Panc1 (cell line): ENCODE measurements at regions not wholly inside any gene's neighbourhood (a gene's known extent, or its start where the extent isn't known, plus 50 kb on each side); places are given as distances from the start of the nearest gene placed in this dataset.

Experiments used
- ATAC-seq: fragments of 200-7000 bp; cut with Tn5 transposase; 2 replicates; pipeline ENCODE4 v1.9.1; 2020; ENCODE audit warnings: mild to moderate bottlenecking, moderate library complexity
- BruUV-seq: library from RNA; stranded (reverse); fragments of 400-500 nt; replicated peaks from 2 replicates; lab custom pipeline; 2021; lab: Mats Ljungman, UMichigan
- CTCF ChIA-PET: fragments of 300-600 bp; sonication (Branson Sonifier 250); formaldehyde crosslinking; loops from one replicate; lab custom pipeline; 2022; ENCODE audit warnings: antibody characterized with exemption; lab: Charles Lee
- POLR2A ChIA-PET: fragments of 300-600 bp; sonication (Branson Sonifier 250); formaldehyde crosslinking; loops from one replicate; lab custom pipeline; 2022; ENCODE audit warnings: antibody characterized with exemption; lab: Charles Lee
- DNase-seq: peaks from one replicate; pipeline ENCODE4 v3.0.0-alpha.2; 2010; ENCODE audit warnings: low read depth, low spot score
- H3K27ac ChIP-seq: 2 replicates; pipeline ENCODE4 v1.5.1; 2011; ENCODE audit warnings: mild to moderate bottlenecking, low read length, inconsistent platforms
- H3K27me3 ChIP-seq: fragments of 200-500 bp; sonication (Bioruptor generic); 2 replicates; pipeline ENCODE4 v1.6.0; 2014; ENCODE audit warnings: low read length, inconsistent platforms; ENCODE audit not compliant: control insufficient read depth, insufficient read depth
- H3K36me3 ChIP-seq: fragments of 200-500 bp; sonication (Bioruptor generic); 2 replicates; pipeline ENCODE4 v1.5.1; 2014; ENCODE audit warnings: inconsistent platforms, mild to moderate bottlenecking, low read length, moderate library complexity; ENCODE audit not compliant: control insufficient read depth, insufficient read depth
- H3K4me1 ChIP-seq: 2 replicates; pipeline ENCODE4 v1.5.1; 2011; ENCODE audit warnings: inconsistent platforms, mild to moderate bottlenecking, low read length, moderate library complexity; ENCODE audit not compliant: control insufficient read depth, insufficient read depth
- H3K4me3 ChIP-seq, 2 experiments: 2 replicates each; pipeline ENCODE4 v1.5.1; 2011 to 2012; ENCODE audit warnings: low read depth in 2 of 2, low read length in 2 of 2, mild to moderate bottlenecking in 2 of 2, inconsistent platforms in 1 of 2, moderate library complexity in 1 of 2
- H3K9me3 ChIP-seq: fragments of 200-500 bp; sonication (Bioruptor generic); 2 replicates; pipeline ENCODE4 v1.5.1; 2014; ENCODE audit warnings: low read depth, mild to moderate bottlenecking, inconsistent platforms, low read length, moderate library complexity; ENCODE audit not compliant: control insufficient read depth, insufficient read depth
- CTCF ChIP-seq: fragments of 450-650 bp; IDR thresholded peaks from 2 replicates; pipeline ENCODE4 v1.5.1; 2017; ENCODE audit warnings: mild to moderate bottlenecking
- POLR2AphosphoS5 ChIP-seq: IDR thresholded peaks from 2 replicates; pipeline ENCODE4 v1.6.1; 2012; ENCODE audit warnings: mild to moderate bottlenecking, low read depth, low read length, moderate library complexity
- REST ChIP-seq, 2 experiments: IDR thresholded peaks; 2 replicates each; pipeline ENCODE4 v1.6.1; 2011 to 2012; ENCODE audit warnings: low read depth in 2 of 2, control low read depth in 1 of 2, low read length in 1 of 2, mild to moderate bottlenecking in 1 of 2, moderate library complexity in 1 of 2; ENCODE audit not compliant: insufficient read depth in 1 of 2
- SIN3A ChIP-seq: IDR thresholded peaks from 2 replicates; pipeline ENCODE4 v1.6.1; 2012; ENCODE audit warnings: low read depth, mild to moderate bottlenecking, low read length, moderate library complexity, borderline replicate concordance; ENCODE audit not compliant: insufficient read depth
- TCF7L2 ChIP-seq: IDR thresholded peaks from 2 replicates; pipeline ENCODE4 v1.6.1; 2011; ENCODE audit warnings: mild to moderate bottlenecking, low read depth, low read length, inconsistent platforms
- in situ Hi-C: cut with HindIII; loops from 2 replicates; pipeline ENCODE4 v1.10.0; 2016; ENCODE audit warnings: low sequenced_read_pairs, low pct_unique_long_range_greater_than_20kb
- intact Hi-C: fragments of 100-400 bp; cut with micrococcal nuclease; formaldehyde crosslinking; loops from one replicate; pipeline ENCODE4 v1.10.0; 2022; ENCODE audit not compliant: unreplicated experiment

GRCh38 chr20:4330011-4330410, 80.9 kb upstream of the ADRA1D start:
- ChIA-PET CTCF (no interaction called here), POLR2A (interaction anchor here (0.6 kb wide), 1 partner anchor 240 kb away, joined by 4 read pairs; no protein-coding TSS in a partner anchor)
- no TSS peak for BruUV-seq
- intact Hi-C loops = no loop called here
- H3K4me3 ChIP-seq = no peak overlapping the region
- H3K27me3 ChIP-seq = no peaks in the 10 kb centered on the region
- H3K9me3 ChIP-seq = no peaks in the 10 kb centered on the region
- ATAC-seq = no peak
- no peak for DNase-seq
- TF ChIP-seq TCF7L2 (no peak), POLR2AphosphoS5 (no peak), SIN3A (no peak)
- H3K36me3 ChIP-seq = no peaks in the 10 kb centered on the region
- no peaks in the 10 kb centered on the region for H3K4me1 ChIP-seq
- no peak overlapping the region for H3K27ac ChIP-seq
- in situ Hi-C loops = no loop called here

- no peaks in the 10 kb centered on the region for H3K27me3 ChIP-seq
- no peaks in the 10 kb centered on the region for H3K4me1 ChIP-seq
- H3K36me3 ChIP-seq = no peaks in the 10 kb centered on the region
- no peak overlapping the region for H3K27ac ChIP-seq
- no peak for TF ChIP-seq REST (IDR thresholded peaks at IDR 0.05; ENCODE audit: insufficient read depth in 1 of 2, low read depth in 2 of 2, low read length in 1 of 2)
- no peak for TF ChIP-seq TCF7L2
- TF ChIP-seq SIN3A = no peak
- TF ChIP-seq CTCF = no peak
- TF ChIP-seq POLR2AphosphoS5 = no peak
- DNase-seq (no peak), ATAC-seq (no peak)
- in situ Hi-C loops = no loop called here
- ChIA-PET CTCF (no interaction called here), POLR2A (no interaction called here)
- BruUV-seq = no TSS peak
- intact Hi-C loops = no loop called here
- no peaks in the 10 kb centered on the region for H3K9me3 ChIP-seq
- H3K4me3 ChIP-seq = no peak overlapping the region
Observed at GRCh38 chr20:4329232-4329631, 80.1 kb upstream of the ADRA1D start.

- TF ChIP-seq POLR2AphosphoS5 (no peak), REST (IDR thresholded peaks at IDR 0.05; ENCODE audit: insufficient read depth in 1 of 2, low read depth in 2 of 2, low read length in 1 of 2) (no peak), SIN3A (no peak), TCF7L2 (no peak), CTCF (no peak)
- in situ Hi-C loops (no loop called here), intact Hi-C loops (no loop called here)
- no peak for ATAC-seq
- ChIA-PET POLR2A (no interaction called here), CTCF (no interaction called here)
- H3K27ac ChIP-seq = no peak overlapping the region
- no TSS peak for BruUV-seq
- no peaks in the 10 kb centered on the region for H3K4me1 ChIP-seq
- DNase-seq = no peak
- H3K9me3 ChIP-seq = no peaks in the 10 kb centered on the region
- no peaks in the 10 kb centered on the region for H3K36me3 ChIP-seq
- no peaks in the 10 kb centered on the region for H3K27me3 ChIP-seq
- no peak overlapping the region for H3K4me3 ChIP-seq
Observed at GRCh38 chr20:4328541-4328940, 79.5 kb upstream of the ADRA1D start.
